Panc1 (cell line): ENCODE measurements at regions not wholly inside any gene's neighbourhood (a gene's known extent, or its start where the extent isn't known, plus 50 kb on each side); places are given as distances from the start of the nearest gene placed in this dataset.

ENCODE experiments used
- ATAC-seq: fragments of 200-7000 bp; cut with Tn5 transposase; 2 replicates; pipeline ENCODE4 v1.9.1; 2020; ENCODE audit warnings: mild to moderate bottlenecking, moderate library complexity
- BruUV-seq: library from RNA; stranded (reverse); fragments of 400-500 nt; replicated peaks from 2 replicates; lab custom pipeline; 2021; lab: Mats Ljungman, UMichigan
- CTCF ChIA-PET: fragments of 300-600 bp; sonication (Branson Sonifier 250); formaldehyde crosslinking; loops from one replicate; lab custom pipeline; 2022; ENCODE audit warnings: antibody characterized with exemption; lab: Charles Lee
- POLR2A ChIA-PET: fragments of 300-600 bp; sonication (Branson Sonifier 250); formaldehyde crosslinking; loops from one replicate; lab custom pipeline; 2022; ENCODE audit warnings: antibody characterized with exemption; lab: Charles Lee
- DNase-seq: peaks from one replicate; pipeline ENCODE4 v3.0.0-alpha.2; 2010; ENCODE audit warnings: low read depth, low spot score
- H3K27ac ChIP-seq: 2 replicates; pipeline ENCODE4 v1.5.1; 2011; ENCODE audit warnings: mild to moderate bottlenecking, low read length, inconsistent platforms
- H3K27me3 ChIP-seq: fragments of 200-500 bp; sonication (Bioruptor generic); 2 replicates; pipeline ENCODE4 v1.6.0; 2014; ENCODE audit warnings: low read length, inconsistent platforms; ENCODE audit not compliant: control insufficient read depth, insufficient read depth
- H3K36me3 ChIP-seq: fragments of 200-500 bp; sonication (Bioruptor generic); 2 replicates; pipeline ENCODE4 v1.5.1; 2014; ENCODE audit warnings: inconsistent platforms, mild to moderate bottlenecking, low read length, moderate library complexity; ENCODE audit not compliant: control insufficient read depth, insufficient read depth
- H3K4me1 ChIP-seq: 2 replicates; pipeline ENCODE4 v1.5.1; 2011; ENCODE audit warnings: inconsistent platforms, mild to moderate bottlenecking, low read length, moderate library complexity; ENCODE audit not compliant: control insufficient read depth, insufficient read depth
- H3K4me3 ChIP-seq, 2 experiments: 2 replicates each; pipeline ENCODE4 v1.5.1; 2011 to 2012; ENCODE audit warnings: low read depth in 2 of 2, low read length in 2 of 2, mild to moderate bottlenecking in 2 of 2, inconsistent platforms in 1 of 2, moderate library complexity in 1 of 2
- H3K9me3 ChIP-seq: fragments of 200-500 bp; sonication (Bioruptor generic); 2 replicates; pipeline ENCODE4 v1.5.1; 2014; ENCODE audit warnings: low read depth, mild to moderate bottlenecking, inconsistent platforms, low read length, moderate library complexity; ENCODE audit not compliant: control insufficient read depth, insufficient read depth
- POLR2AphosphoS5 ChIP-seq: IDR thresholded peaks from 2 replicates; pipeline ENCODE4 v1.6.1; 2012; ENCODE audit warnings: mild to moderate bottlenecking, low read depth, low read length, moderate library complexity
- SIN3A ChIP-seq: IDR thresholded peaks from 2 replicates; pipeline ENCODE4 v1.6.1; 2012; ENCODE audit warnings: low read depth, mild to moderate bottlenecking, low read length, moderate library complexity, borderline replicate concordance; ENCODE audit not compliant: insufficient read depth
- TCF7L2 ChIP-seq: IDR thresholded peaks from 2 replicates; pipeline ENCODE4 v1.6.1; 2011; ENCODE audit warnings: mild to moderate bottlenecking, low read depth, low read length, inconsistent platforms
- in situ Hi-C: cut with HindIII; loops from 2 replicates; pipeline ENCODE4 v1.10.0; 2016; ENCODE audit warnings: low sequenced_read_pairs, low pct_unique_long_range_greater_than_20kb
- intact Hi-C: fragments of 100-400 bp; cut with micrococcal nuclease; formaldehyde crosslinking; loops from one replicate; pipeline ENCODE4 v1.10.0; 2022; ENCODE audit not compliant: unreplicated experiment
- TF ChIP-seq, protein P1 (sequence below), 2 experiments: IDR thresholded peaks; 2 replicates each; pipeline ENCODE4 v1.6.1; 2011 to 2012; ENCODE audit warnings: low read depth in 2 of 2, control low read depth in 1 of 2, low read length in 1 of 2, mild to moderate bottlenecking in 1 of 2, moderate library complexity in 1 of 2; ENCODE audit not compliant: insufficient read depth in 1 of 2
- TF ChIP-seq, protein P2 (sequence below): fragments of 450-650 bp; IDR thresholded peaks from 2 replicates; pipeline ENCODE4 v1.5.1; 2017; ENCODE audit warnings: mild to moderate bottlenecking

DNA sequence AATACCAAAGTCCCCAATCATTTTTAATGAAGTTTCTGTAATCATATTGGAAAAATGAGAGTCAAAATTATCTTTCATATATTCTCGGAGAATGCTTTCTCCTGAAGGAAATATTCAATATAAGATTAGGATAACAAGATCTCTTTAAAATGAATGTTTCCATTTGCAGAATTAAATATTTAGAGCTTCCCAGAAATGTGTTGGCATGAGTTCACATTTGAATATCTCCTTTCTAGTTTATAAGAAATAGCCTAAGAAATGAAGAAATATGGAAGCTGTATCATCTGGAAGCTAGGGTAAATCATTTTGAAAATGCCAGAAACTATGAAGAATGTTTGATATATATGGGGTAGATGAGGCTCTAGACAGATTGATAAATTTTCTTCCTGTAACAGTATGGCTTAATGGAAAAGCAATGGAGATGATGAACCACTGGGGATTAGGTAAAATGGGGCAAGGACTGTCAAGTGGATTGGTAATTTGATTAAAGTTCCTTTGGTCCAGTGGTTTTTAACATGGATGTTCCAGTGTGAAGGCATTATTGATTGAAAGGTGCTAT is 184.6 kb upstream of the ZNF804A start:
- no peak for ATAC-seq
- Histone ChIP-seq H3K9me3 (no peaks in the 10 kb centered on the region; the same call in 1 of the 2 replicates), H3K4me3 (no peak overlapping the region), H3K4me1 (no peaks in the 10 kb centered on the region), H3K27ac (no peak overlapping the region), H3K27me3 (no peaks in the 10 kb centered on the region), H3K36me3 (no peaks in the 10 kb centered on the region)
- ChIA-PET POLR2A (no interaction called here), CTCF (no interaction called here)
- intact Hi-C loops, result no loop called here
- in situ Hi-C loops, result no loop called here
- DNase-seq, result no peak
- TF ChIP-seq SIN3A, result no peak
- TF ChIP-seq, protein P1, sequence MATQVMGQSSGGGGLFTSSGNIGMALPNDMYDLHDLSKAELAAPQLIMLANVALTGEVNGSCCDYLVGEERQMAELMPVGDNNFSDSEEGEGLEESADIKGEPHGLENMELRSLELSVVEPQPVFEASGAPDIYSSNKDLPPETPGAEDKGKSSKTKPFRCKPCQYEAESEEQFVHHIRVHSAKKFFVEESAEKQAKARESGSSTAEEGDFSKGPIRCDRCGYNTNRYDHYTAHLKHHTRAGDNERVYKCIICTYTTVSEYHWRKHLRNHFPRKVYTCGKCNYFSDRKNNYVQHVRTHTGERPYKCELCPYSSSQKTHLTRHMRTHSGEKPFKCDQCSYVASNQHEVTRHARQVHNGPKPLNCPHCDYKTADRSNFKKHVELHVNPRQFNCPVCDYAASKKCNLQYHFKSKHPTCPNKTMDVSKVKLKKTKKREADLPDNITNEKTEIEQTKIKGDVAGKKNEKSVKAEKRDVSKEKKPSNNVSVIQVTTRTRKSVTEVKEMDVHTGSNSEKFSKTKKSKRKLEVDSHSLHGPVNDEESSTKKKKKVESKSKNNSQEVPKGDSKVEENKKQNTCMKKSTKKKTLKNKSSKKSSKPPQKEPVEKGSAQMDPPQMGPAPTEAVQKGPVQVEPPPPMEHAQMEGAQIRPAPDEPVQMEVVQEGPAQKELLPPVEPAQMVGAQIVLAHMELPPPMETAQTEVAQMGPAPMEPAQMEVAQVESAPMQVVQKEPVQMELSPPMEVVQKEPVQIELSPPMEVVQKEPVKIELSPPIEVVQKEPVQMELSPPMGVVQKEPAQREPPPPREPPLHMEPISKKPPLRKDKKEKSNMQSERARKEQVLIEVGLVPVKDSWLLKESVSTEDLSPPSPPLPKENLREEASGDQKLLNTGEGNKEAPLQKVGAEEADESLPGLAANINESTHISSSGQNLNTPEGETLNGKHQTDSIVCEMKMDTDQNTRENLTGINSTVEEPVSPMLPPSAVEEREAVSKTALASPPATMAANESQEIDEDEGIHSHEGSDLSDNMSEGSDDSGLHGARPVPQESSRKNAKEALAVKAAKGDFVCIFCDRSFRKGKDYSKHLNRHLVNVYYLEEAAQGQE (IDR thresholded peaks at IDR 0.05; ENCODE audit: insufficient read depth in 1 of 2, low read depth in 2 of 2, low read length in 1 of 2), result no peak
- TF ChIP-seq TCF7L2, result no peak
- no TSS peak for BruUV-seq

DNA sequence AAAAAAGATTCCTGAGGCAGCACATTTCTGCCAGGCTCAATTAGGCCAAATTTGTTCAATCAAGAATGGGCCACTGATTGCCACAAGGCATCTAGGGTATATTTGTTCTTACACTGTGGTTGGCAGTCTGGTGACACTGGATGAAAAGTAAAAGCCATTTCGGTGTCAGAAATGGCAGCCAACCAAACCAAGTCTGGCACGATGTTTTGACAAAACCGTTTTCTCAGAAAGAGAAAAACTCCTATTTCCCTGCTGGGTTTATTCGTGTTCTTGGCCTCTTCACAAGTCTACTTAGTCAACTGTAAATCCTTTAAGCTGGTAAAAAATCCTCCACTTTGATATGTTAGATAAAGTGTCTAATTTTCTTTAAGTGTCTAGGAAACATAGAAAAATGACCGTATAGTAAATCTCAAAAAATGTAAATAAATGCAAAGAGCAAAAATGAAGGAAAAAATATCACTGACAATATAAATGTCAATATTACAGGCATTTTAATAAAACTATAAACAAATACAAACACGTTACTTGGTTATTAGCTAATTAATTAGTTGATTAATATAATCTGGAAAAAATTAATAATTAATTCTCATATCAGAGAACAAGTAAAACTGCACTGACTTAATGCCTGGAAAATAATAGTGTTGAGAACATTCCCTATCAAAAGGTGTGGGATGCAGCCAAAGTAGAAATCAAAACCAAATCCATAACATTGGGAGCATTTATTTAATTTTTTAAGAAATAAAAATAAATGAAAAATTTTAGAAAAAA is 182.0 kb upstream of the ZNF804A start:
- no peaks in the 10 kb centered on the region for H3K36me3 ChIP-seq
- no peaks in the 10 kb centered on the region for H3K4me1 ChIP-seq
- TF ChIP-seq POLR2AphosphoS5, result no peak
- TF ChIP-seq, protein P1 (IDR thresholded peaks at IDR 0.05; ENCODE audit: insufficient read depth in 1 of 2, low read depth in 2 of 2, low read length in 1 of 2), result no peak
- TF ChIP-seq TCF7L2, result no peak
- TF ChIP-seq, protein P2, sequence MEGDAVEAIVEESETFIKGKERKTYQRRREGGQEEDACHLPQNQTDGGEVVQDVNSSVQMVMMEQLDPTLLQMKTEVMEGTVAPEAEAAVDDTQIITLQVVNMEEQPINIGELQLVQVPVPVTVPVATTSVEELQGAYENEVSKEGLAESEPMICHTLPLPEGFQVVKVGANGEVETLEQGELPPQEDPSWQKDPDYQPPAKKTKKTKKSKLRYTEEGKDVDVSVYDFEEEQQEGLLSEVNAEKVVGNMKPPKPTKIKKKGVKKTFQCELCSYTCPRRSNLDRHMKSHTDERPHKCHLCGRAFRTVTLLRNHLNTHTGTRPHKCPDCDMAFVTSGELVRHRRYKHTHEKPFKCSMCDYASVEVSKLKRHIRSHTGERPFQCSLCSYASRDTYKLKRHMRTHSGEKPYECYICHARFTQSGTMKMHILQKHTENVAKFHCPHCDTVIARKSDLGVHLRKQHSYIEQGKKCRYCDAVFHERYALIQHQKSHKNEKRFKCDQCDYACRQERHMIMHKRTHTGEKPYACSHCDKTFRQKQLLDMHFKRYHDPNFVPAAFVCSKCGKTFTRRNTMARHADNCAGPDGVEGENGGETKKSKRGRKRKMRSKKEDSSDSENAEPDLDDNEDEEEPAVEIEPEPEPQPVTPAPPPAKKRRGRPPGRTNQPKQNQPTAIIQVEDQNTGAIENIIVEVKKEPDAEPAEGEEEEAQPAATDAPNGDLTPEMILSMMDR, result no peak
- TF ChIP-seq SIN3A, result no peak
- ATAC-seq, result no peak
- ChIA-PET CTCF (no interaction called here), POLR2A (no interaction called here)
- intact Hi-C loops (no loop called here), in situ Hi-C loops (no loop called here)
- BruUV-seq, result no TSS peak
- DNase-seq, result no peak
- H3K9me3 ChIP-seq, result no peaks in the 10 kb centered on the region; the same call in 1 of the 2 replicates
- no peak overlapping the region for H3K27ac ChIP-seq
- H3K27me3 ChIP-seq, result no peaks in the 10 kb centered on the region
- H3K4me3 ChIP-seq, result no peak overlapping the region
